Neuronal stem cell (in vitro differentiated cells): ENCODE measurements at regions not wholly inside any gene's neighbourhood (a gene's known extent, or its start where the extent isn't known, plus 50 kb on each side); places are given as distances from the start of the nearest gene placed in this dataset.

ENCODE experiments used
- DNase-seq: peaks from one replicate; pipeline ENCODE4 v3.0.0-alpha.2; 2013; ENCODE audit warnings: low spot score
- H2AFZ ChIP-seq: one replicate; pipeline ENCODE4 v1.6.1; 2013; ENCODE audit warnings: mild to moderate bottlenecking, low read length, inconsistent platforms
- H2AK5ac ChIP-seq: 2 replicates; pipeline ENCODE4 v1.6.1; 2013; ENCODE audit warnings: low read depth, mild to moderate bottlenecking, inconsistent platforms, low read length, moderate library complexity, mixed read lengths
- H2BK120ac ChIP-seq: 2 replicates; pipeline ENCODE4 v1.6.1; 2013; ENCODE audit warnings: low read depth, mild to moderate bottlenecking, inconsistent platforms, low read length, moderate library complexity, mixed read lengths
- H2BK12ac ChIP-seq: one replicate; pipeline ENCODE4 v1.6.1; 2013; ENCODE audit warnings: low read length, inconsistent platforms
- H2BK15ac ChIP-seq: 2 replicates; pipeline ENCODE4 v1.6.1; 2013; ENCODE audit warnings: mild to moderate bottlenecking, low read length, inconsistent platforms, mixed read lengths
- H2BK5ac ChIP-seq: one replicate; pipeline ENCODE4 v1.6.1; 2013; ENCODE audit warnings: inconsistent platforms, mild to moderate bottlenecking, low read length, moderate library complexity
- H3K14ac ChIP-seq: one replicate; pipeline ENCODE4 v1.6.1; 2013; ENCODE audit warnings: low read length, inconsistent platforms
- H3K18ac ChIP-seq: 2 replicates; pipeline ENCODE4 v1.6.1; 2013; ENCODE audit warnings: low read length, inconsistent platforms
- H3K23ac ChIP-seq: 2 replicates; pipeline ENCODE4 v1.6.1; 2013; ENCODE audit warnings: low read depth, mild to moderate bottlenecking, mixed read lengths, low read length, inconsistent platforms; ENCODE audit not compliant: poor library complexity
- H3K27ac ChIP-seq: replicated peaks from 3 replicates; pipeline ENCODE4 v1.5.1; 2013; ENCODE audit warnings: low read length, inconsistent platforms
- H3K27me3 ChIP-seq, 3 experiments: 2 replicates each; pipeline ENCODE4 v1.6.1; 2013; ENCODE audit warnings: low read length in 3 of 3, mild to moderate bottlenecking in 2 of 3, inconsistent platforms in 1 of 3, low read depth in 1 of 3, mixed read lengths in 1 of 3, moderate library complexity in 1 of 3; ENCODE audit not compliant: control insufficient read depth in 3 of 3, insufficient read depth in 3 of 3
- H3K36me3 ChIP-seq, 2 donors: replicated peaks in 1 of 2; 2 replicates each; pipeline ENCODE4 v1.6.1; 2013; ENCODE audit warnings: low read length in 2 of 2; ENCODE audit not compliant: control insufficient read depth in 2 of 2, insufficient read depth in 2 of 2
- H3K4ac ChIP-seq: 2 replicates; pipeline ENCODE4 v1.6.1; 2013; ENCODE audit warnings: inconsistent platforms, mild to moderate bottlenecking, low read length, moderate library complexity
- H3K4me1 ChIP-seq, 2 donors: 1 replicate in 1 of 2; 2 replicates in 1 of 2; pipeline ENCODE4 v1.6.1; 2013; ENCODE audit warnings: low read length in 2 of 2, low read depth in 1 of 2; ENCODE audit not compliant: control insufficient read depth in 2 of 2, insufficient read depth in 1 of 2
- H3K4me2 ChIP-seq: one replicate; pipeline ENCODE4 v1.6.1; 2013; ENCODE audit warnings: mild to moderate bottlenecking, low read length, inconsistent platforms; ENCODE audit not compliant: insufficient read depth, poor library complexity, severe bottlenecking
- H3K4me3 ChIP-seq, 2 donors: 2 replicates each; pipeline ENCODE4 v1.5.1; 2013; ENCODE audit warnings: low read length in 2 of 2, mild to moderate bottlenecking in 2 of 2, inconsistent platforms in 1 of 2, moderate library complexity in 1 of 2
- H3K79me1 ChIP-seq: one replicate; pipeline ENCODE4 v1.6.1; 2013; ENCODE audit warnings: low read depth, mild to moderate bottlenecking, inconsistent platforms, low read length, moderate library complexity
- H3K9ac ChIP-seq: one replicate; pipeline ENCODE4 v1.6.1; 2013; ENCODE audit warnings: mild to moderate bottlenecking, low read depth, low read length, inconsistent platforms; ENCODE audit not compliant: poor library complexity
- H3K9me3 ChIP-seq, 2 donors: replicated peaks in 1 of 2; 2 replicates each; pipeline versions ENCODE3 to v1.6.1; 2013; ENCODE audit warnings: low read length in 2 of 2, mild to moderate bottlenecking in 2 of 2, inconsistent platforms in 1 of 2, low read depth in 1 of 2, mixed read lengths in 1 of 2, moderate library complexity in 1 of 2; ENCODE audit not compliant: control insufficient read depth in 2 of 2, insufficient read depth in 1 of 2
- H4K8ac ChIP-seq: one replicate; pipeline ENCODE4 v1.6.1; 2013; ENCODE audit warnings: low read depth, mild to moderate bottlenecking, inconsistent platforms, low read length, moderate library complexity
- H4K91ac ChIP-seq: one replicate; pipeline ENCODE4 v1.6.1; 2013; ENCODE audit warnings: low read length, low read depth, mild to moderate bottlenecking, inconsistent platforms; ENCODE audit not compliant: poor library complexity
- WGBS, 2 donors: extraction: QIAGEN DNeasy Blood & Tissue Kit; methylation state at CpG; one replicate each; pipeline ENCODE4 v1.1.7; 2013; ENCODE audit warnings: missing lambda C conversion rate in 2 of 2, mixed read lengths in 1 of 2; ENCODE audit not compliant: insufficient read length in 2 of 2, insufficient replicate concordance in 1 of 2; ENCODE audit errors: extremely low coverage in 2 of 2; 5-methylcytosine and 5-hydroxymethylcytosine counted together

DNA sequence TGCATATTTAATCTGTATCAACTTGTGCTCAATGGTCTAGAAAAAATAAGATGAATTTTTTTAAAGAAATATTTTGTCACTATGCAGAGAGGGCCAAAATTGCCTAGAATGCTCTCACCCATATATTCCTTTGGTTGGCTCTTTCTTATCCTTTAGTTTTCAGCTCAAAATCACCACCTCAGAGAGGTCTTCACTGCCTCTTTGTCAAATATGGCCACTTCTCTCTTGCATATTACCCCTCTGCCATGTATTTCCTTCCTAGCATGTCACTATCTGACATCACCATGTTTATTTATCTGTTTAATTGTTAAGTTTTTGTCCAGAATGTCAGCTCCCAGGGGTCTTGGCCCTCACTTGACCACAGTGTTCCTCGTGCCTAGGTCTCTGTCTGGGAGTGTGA lies 535.2 kb upstream of the CDH2 start:
- Histone ChIP-seq H3K27ac (no peak overlapping the region), H3K18ac (no peak overlapping the region), H2AFZ (no peak overlapping the region)

DNA sequence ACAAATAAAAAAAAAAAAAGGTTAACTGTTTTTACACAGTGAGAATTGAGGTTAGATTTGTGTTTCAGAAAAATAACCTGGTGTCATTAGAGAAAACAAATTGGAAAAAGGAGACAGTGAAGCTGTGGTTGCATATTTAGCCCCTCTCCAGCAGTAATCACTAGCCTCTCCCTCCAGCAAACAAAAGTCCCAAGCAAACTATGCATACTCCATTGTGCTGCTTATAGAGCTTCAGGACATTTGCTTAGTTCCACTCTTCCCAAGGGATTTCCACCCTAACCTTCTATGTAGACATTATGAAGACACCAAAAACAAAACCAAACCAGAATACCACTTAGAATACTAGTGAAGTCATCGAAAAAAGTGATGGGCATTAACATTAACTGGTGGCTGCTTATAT lies 534.2 kb upstream of the CDH2 start:
- Histone ChIP-seq H3K27me3 (no peaks in the 10 kb centered on the region), H3K18ac (no peak overlapping the region), H3K27ac (no peak overlapping the region), H2BK120ac (no peak overlapping the region), H2BK5ac (no peak overlapping the region), H3K36me3 (no peaks in the 10 kb centered on the region), H3K9me3 (no peaks in the 10 kb centered on the region), H2BK15ac (no peak overlapping the region), H3K4ac (no peak overlapping the region), H3K23ac (no peak overlapping the region), H3K9ac (no peak overlapping the region), H2BK12ac (no peak overlapping the region), H2AFZ (no peak overlapping the region), H3K4me2 (no peak overlapping the region), H3K4me1 (peaks cover 3 to 4% of the 10 kb centered on the region in 2 donors), H3K14ac (no peak overlapping the region), H4K8ac (no peak overlapping the region), H4K91ac (no peak overlapping the region), H3K4me3 (no peak overlapping the region), H2AK5ac (no peak overlapping the region), H3K79me1 (no peaks in the 10 kb centered on the region)
- no CpG with 5 or more reads among the region's 1 CpG for WGBS, 2 donors
- DNase-seq = no peak

More for the DNA sequence above, 535.2 kb upstream of the CDH2 start:
- no peaks in the 10 kb centered on the region for H3K9me3 ChIP-seq
- no peak overlapping the region for H3K4me2 ChIP-seq
- H3K27me3 ChIP-seq = no peaks in the 10 kb centered on the region
- no peak overlapping the region for H4K8ac ChIP-seq
- no peak overlapping the region for H2AK5ac ChIP-seq
- no peak overlapping the region for H2BK15ac ChIP-seq
- no peak overlapping the region for H2BK5ac ChIP-seq
- H2BK120ac ChIP-seq = no peak overlapping the region
- no peak overlapping the region for H3K4me3 ChIP-seq
- no peak overlapping the region for H3K23ac ChIP-seq
- H2BK12ac ChIP-seq = no peak overlapping the region
- H3K36me3 ChIP-seq = no peaks in the 10 kb centered on the region
- no peak overlapping the region for H3K4ac ChIP-seq
- H4K91ac ChIP-seq = no peak overlapping the region
- WGBS, 2 donors = no CpG with 5 or more reads among the region's 1 CpG
- H3K9ac ChIP-seq = no peak overlapping the region
- peaks cover 3 to 4% of the 10 kb centered on the region in 2 donors for H3K4me1 ChIP-seq
- DNase-seq = no peak
- no peak overlapping the region for H3K14ac ChIP-seq
- no peaks in the 10 kb centered on the region for H3K79me1 ChIP-seq

DNA sequence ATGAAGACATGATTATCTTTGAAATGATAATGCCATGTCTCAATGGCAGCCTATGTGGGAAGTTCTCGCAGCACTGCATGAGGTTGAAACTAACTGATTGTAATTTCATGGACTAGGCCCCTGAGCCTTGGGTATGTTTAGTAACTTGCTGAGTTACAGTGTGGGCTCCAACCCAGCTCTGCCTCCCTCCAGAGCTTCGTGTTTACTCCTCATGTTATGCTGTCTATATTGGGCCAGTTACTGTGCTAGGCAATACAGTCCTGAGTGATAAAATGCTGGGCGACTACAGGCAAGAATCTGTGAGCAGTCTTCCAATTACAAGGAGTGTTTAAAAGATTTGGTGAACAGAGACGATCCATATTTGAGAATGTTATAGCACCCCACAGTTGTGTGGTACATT lies 530.1 kb upstream of the CDH2 start:
- no peak overlapping the region for H3K14ac ChIP-seq
- DNase-seq = no peak
- H3K23ac ChIP-seq = no peak overlapping the region
- H3K9ac ChIP-seq = no peak overlapping the region
- H3K4me3 ChIP-seq = no peak overlapping the region
- no peak overlapping the region for H3K4me2 ChIP-seq
- H3K4ac ChIP-seq = no peak overlapping the region
- H3K27me3 ChIP-seq = no peaks in the 10 kb centered on the region
- H2BK5ac ChIP-seq = no peak overlapping the region
- no peak overlapping the region for H3K27ac ChIP-seq
- H3K36me3 ChIP-seq = no peaks in the 10 kb centered on the region
- no peak overlapping the region for H2AK5ac ChIP-seq
- H3K4me1 ChIP-seq = no peaks in the 10 kb centered on the region
- H3K18ac ChIP-seq = no peak overlapping the region
- H2BK12ac ChIP-seq = no peak overlapping the region
- H4K91ac ChIP-seq = no peak overlapping the region
- H2AFZ ChIP-seq = peak overlapping the region; percentile 65
- H3K9me3 ChIP-seq = no peaks in the 10 kb centered on the region
- no CpG with 5 or more reads among the region's 4 CpGs for WGBS, 2 donors
- H2BK120ac ChIP-seq = no peak overlapping the region
- H4K8ac ChIP-seq = no peak overlapping the region
- H2BK15ac ChIP-seq = no peak overlapping the region
- H3K79me1 ChIP-seq = no peaks in the 10 kb centered on the region

DNA sequence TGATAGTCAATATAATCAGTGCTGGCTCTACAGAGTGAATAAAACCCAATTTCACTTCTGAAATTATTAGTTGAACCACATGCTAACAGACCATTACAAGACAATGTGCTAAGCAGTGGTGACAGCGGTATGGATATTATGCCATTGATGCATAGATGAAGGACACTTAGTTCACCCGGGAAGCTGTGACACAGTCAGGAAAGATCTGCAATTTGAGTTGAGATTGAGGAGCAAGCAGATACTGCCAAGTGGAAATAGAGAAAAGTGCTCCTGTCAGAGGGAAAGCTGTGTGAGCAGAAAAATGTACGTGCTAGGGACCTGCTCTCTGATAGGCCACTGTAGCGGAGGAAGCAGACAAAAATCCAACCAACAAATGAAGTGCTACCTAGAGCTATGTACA lies 529.5 kb upstream of the CDH2 start:
- H3K4me1 ChIP-seq = no peaks in the 10 kb centered on the region
- no peak overlapping the region for H2BK15ac ChIP-seq
- H3K14ac ChIP-seq = no peak overlapping the region
- H2AK5ac ChIP-seq = no peak overlapping the region
- H3K4me3 ChIP-seq = no peak overlapping the region
- no peak overlapping the region for H3K18ac ChIP-seq
- H3K36me3 ChIP-seq = no peaks in the 10 kb centered on the region
- H3K79me1 ChIP-seq = no peaks in the 10 kb centered on the region
- no peak overlapping the region for H4K8ac ChIP-seq
- H3K4me2 ChIP-seq = no peak overlapping the region
- H3K27me3 ChIP-seq = no peaks in the 10 kb centered on the region
- H2BK120ac ChIP-seq = no peak overlapping the region
- H3K9me3 ChIP-seq = no peaks in the 10 kb centered on the region
- H2AFZ ChIP-seq = no peak overlapping the region
- H3K9ac ChIP-seq = no peak overlapping the region
- no CpG with 5 or more reads among the region's 4 CpGs for WGBS, 2 donors
- no peak overlapping the region for H2BK5ac ChIP-seq
- no peak overlapping the region for H3K23ac ChIP-seq
- no peak overlapping the region for H2BK12ac ChIP-seq
- no peak overlapping the region for H4K91ac ChIP-seq
- no peak for DNase-seq
- H3K27ac ChIP-seq = no peak overlapping the region
- H3K4ac ChIP-seq = no peak overlapping the region
